Lower leg skin (tissue), 3 donors: ENCODE measurements at regions not wholly inside any gene's neighbourhood (a gene's known extent, or its start where the extent isn't known, plus 50 kb on each side); places are given as distances from the start of the nearest gene placed in this dataset.

Experiments used
- CTCF ChIP-seq, 3 donors: fragments of 450-650 bp; IDR thresholded peaks; one replicate each; pipeline ENCODE4 v1.5.1; 2016; ENCODE audit warnings: antibody characterized with exemption in 3 of 3, mild to moderate bottlenecking in 3 of 3, moderate library complexity in 2 of 3
- POLR2A ChIP-seq, 2 donors: fragments of 450-650 bp; IDR thresholded peaks; one replicate each; pipeline ENCODE4 v1.6.1; 2016 to 2017; ENCODE audit warnings: antibody characterized with exemption in 2 of 2, mild to moderate bottlenecking in 1 of 2, moderate library complexity in 1 of 2

GRCh38 chr3:147887797-147888196 lies 478.6 kb downstream of the ZIC1 start:
- TF ChIP-seq CTCF (IDR thresholded peaks at IDR 0.05) (no peak), POLR2A (IDR thresholded peaks at IDR 0.05) (no peak)
